Liver (tissue), 3 donors: ENCODE measurements at regions not wholly inside any gene's neighbourhood (a gene's known extent, or its start where the extent isn't known, plus 50 kb on each side); places are given as distances from the start of the nearest gene placed in this dataset.

Source experiments
- CTCF ChIP-seq: fragments of 150-350 bp; IDR thresholded peaks from 2 replicates; pipeline ENCODE4 v1.5.1; 2017; ENCODE audit warnings: improper control_type of control experiment, low read depth, low read length; ENCODE audit not compliant: missing input control
- FOXA2 ChIP-seq: IDR thresholded peaks from 2 replicates; pipeline ENCODE4 v1.6.1; 2016; ENCODE audit warnings: antibody characterized with exemption
- GABPA ChIP-seq, 2 donors: IDR thresholded peaks in 1 of 2; conservative IDR thresholded peaks in 1 of 2; 2 replicates each; pipeline ENCODE4 v1.6.1; 2016; ENCODE audit warnings: antibody characterized with exemption in 2 of 2, mild to moderate bottlenecking in 1 of 2, moderate library complexity in 1 of 2
- HNF4A ChIP-seq, 2 donors: conservative IDR thresholded peaks; 2 replicates each; pipeline ENCODE4 v1.6.1; 2016; ENCODE audit warnings: antibody characterized with exemption in 2 of 2, mild to moderate bottlenecking in 2 of 2
- MAX ChIP-seq: IDR thresholded peaks from 2 replicates; pipeline ENCODE4 v1.6.1; 2016; ENCODE audit warnings: antibody characterized with exemption
- RAD21 ChIP-seq, 2 donors: IDR thresholded peaks; 2 replicates each; pipeline ENCODE4 v1.6.1; 2016; ENCODE audit warnings: antibody characterized with exemption in 2 of 2, mild to moderate bottlenecking in 2 of 2
- SP1 ChIP-seq: IDR thresholded peaks from 2 replicates; pipeline ENCODE4 v1.6.1; 2018; ENCODE audit warnings: antibody characterized with exemption, mild to moderate bottlenecking
- donor health status: healthy.
- donor health status: healthy.

GRCh38 chr14:37650356-37651037 lies 55.1 kb downstream of the TTC6 start:
- no peak for TF ChIP-seq MAX
- no peak for TF ChIP-seq CTCF
- no peak for TF ChIP-seq FOXA2
- TF ChIP-seq HNF4A (conservative IDR thresholded peaks at IDR 0.05) = no peak
- no peak for TF ChIP-seq RAD21 (IDR thresholded peaks at IDR 0.05)
- no peak for TF ChIP-seq GABPA (IDR thresholded peaks at IDR 0.05 in 1 of 2, conservative IDR thresholded peaks at IDR 0.05 in 1 of 2)
- TF ChIP-seq SP1 = no peak
